ENCODE measurements at regions not wholly inside any gene's neighbourhood (a gene's known extent, or its start where the extent isn't known, plus 50 kb on each side); places are given as distances from the start of the nearest gene placed in this dataset.

- no peak overlapping the region for H2BK15ac ChIP-seq (ENCODE audit: low read depth, low read length)
- no peaks in the 10 kb centered on the region for H3K36me3 ChIP-seq (ENCODE audit: control insufficient read depth, insufficient read depth, low read length)
- H3K79me1 ChIP-seq (ENCODE audit: low read depth in 1 of 2, low read length in 2 of 2): no peaks in the 10 kb centered on the region
- no peak overlapping the region for H3K14ac ChIP-seq (replicated peaks; ENCODE audit: low read depth, low read length)
- no peaks in the 10 kb centered on the region for H3K4me1 ChIP-seq (ENCODE audit: control insufficient read depth, insufficient read depth, low read length)
- H3K27ac ChIP-seq (ENCODE audit: insufficient read depth, low read length): no peak overlapping the region
- H4K5ac ChIP-seq (ENCODE audit: low read depth, low read length): no peak overlapping the region
- ChIA-PET CTCF (no interaction called here), POLR2A (ENCODE audit: unreplicated experiment) (no interaction called here)
- no peak overlapping the region for H2AFZ ChIP-seq (replicated peaks; ENCODE audit: low read length, poor library complexity)
- no peak overlapping the region for H4K8ac ChIP-seq (ENCODE audit: low read depth in 2 of 2, low read length in 2 of 2)
- no peak overlapping the region for H2BK120ac ChIP-seq (ENCODE audit: low read depth, low read length)
- dilution Hi-C loops (cut with HindIII; ENCODE audit: low sequenced_read_pairs, unreplicated experiment): no loop called here
- TF ChIP-seq SMC3 (IDR thresholded peaks at IDR 0.05; ENCODE audit: low read depth, low read length): no peak
- no peak for TF ChIP-seq NFE2L2 (IDR thresholded peaks at IDR 0.05; ENCODE audit: low read depth, low read length)
- TF ChIP-seq MAFK (IDR thresholded peaks at IDR 0.05; ENCODE audit: low read depth, low read length): no peak
- no peak for TF ChIP-seq CTCF (conservative IDR thresholded peaks at IDR 0.05; ENCODE audit: low read depth, low read length)
- no peak for TF ChIP-seq CHD1 (IDR thresholded peaks at IDR 0.05; ENCODE audit: low read depth, low read length)
- TF ChIP-seq CEBPB (IDR thresholded peaks at IDR 0.05; ENCODE audit: low read depth, low read length): no peak
- TF ChIP-seq FOS (IDR thresholded peaks at IDR 0.05; ENCODE audit: low read depth, low read length): no peak
- no peak for TF ChIP-seq MXI1 (IDR thresholded peaks at IDR 0.05; ENCODE audit: borderline replicate concordance, low read depth, low read length)
- no peak for TF ChIP-seq RFX5 (IDR thresholded peaks at IDR 0.05; ENCODE audit: low read depth, low read length)
- TF ChIP-seq RAD21 (IDR thresholded peaks at IDR 0.05; ENCODE audit: low read length): no peak
- no peak for TF ChIP-seq USF2 (IDR thresholded peaks at IDR 0.05; ENCODE audit: low read depth, low read length)
- no peak for TF ChIP-seq POLR2A (IDR thresholded peaks at IDR 0.05; ENCODE audit: low read depth, low read length)
- no peak for TF ChIP-seq ELK1 (IDR thresholded peaks at IDR 0.05; ENCODE audit: borderline replicate concordance, low read depth, low read length)
- no peak overlapping the region for H3K4me3 ChIP-seq (ENCODE audit: insufficient read depth, low read depth, low read length)
- no peak overlapping the region for H3K18ac ChIP-seq (ENCODE audit: low read depth, low read length)
- H2AK5ac ChIP-seq (ENCODE audit: low read depth, low read length): no peak overlapping the region
- no peaks in the 10 kb centered on the region for H3K9me1 ChIP-seq (ENCODE audit: insufficient read depth, low read length)
- ATAC-seq (ENCODE audit: low read depth) (no peak), DNase-seq (no peak)
- H3K4ac ChIP-seq (ENCODE audit: low read depth, low read length): no peak overlapping the region
- H3K56ac ChIP-seq (ENCODE audit: extremely low read depth, insufficient read depth, low read length): no peak overlapping the region
- H3K4me2 ChIP-seq (ENCODE audit: low read depth, low read length): no peak overlapping the region
- no peak overlapping the region for H3K23ac ChIP-seq (ENCODE audit: low read depth, low read length)
- no peak overlapping the region for H3K9ac ChIP-seq (ENCODE audit: low read depth, low read length)
- BruUV-seq (replicated peaks): no TSS peak
- no peak overlapping the region for H2BK5ac ChIP-seq (ENCODE audit: low read depth, low read length, poor library complexity, severe bottlenecking)
- in situ Hi-C loops (cut with MboI; ENCODE audit: low sequenced_read_pairs): no loop called here
- no peak overlapping the region for H4K91ac ChIP-seq (ENCODE audit: insufficient read depth, low read depth, low read length)
- no peaks in the 10 kb centered on the region for H4K20me1 ChIP-seq (ENCODE audit: insufficient read depth, low read length)
- no peaks in the 10 kb centered on the region for H3K27me3 ChIP-seq (ENCODE audit: control insufficient read depth, insufficient read depth, low read length)
- no peak overlapping the region for H2AK9ac ChIP-seq (replicated peaks; ENCODE audit: low read depth, low read length, poor library complexity)
- intact Hi-C loops (cut with micrococcal nuclease): no loop called here
- H3K9me3 ChIP-seq (ENCODE audit: control insufficient read depth, insufficient read depth, low read length): peaks cover 6% of the 10 kb centered on the region; the same call in 1 of the 2 replicates
- no CpG with 5 or more reads among the region's 1 CpG for WGBS, 2 experiments (ENCODE audit: extremely low coverage in 2 of 2, insufficient read length in 1 of 2)
- no peak overlapping the region for H2BK20ac ChIP-seq (ENCODE audit: low read depth, low read length)
These were observed 368.5 kb downstream of the KIF2B start for GRCh38 chr17:54191261-54191660.

All from IMR-90 (cell line).